ENCODE measurements at regions not wholly inside any gene's neighbourhood (a gene's known extent, or its start where the extent isn't known, plus 50 kb on each side); places are given as distances from the start of the nearest gene placed in this dataset.
"Not testable (repeated sequence)": the region's sequence is repeated elsewhere in the genome, so short reads cannot be mapped to it uniquely, and the experiment has no call there.

- DNase-seq: no peak
Measured at GRCh38 chr5:28710360-28710759, 1672.0 kb upstream of the CDH9 start.

DNA sequence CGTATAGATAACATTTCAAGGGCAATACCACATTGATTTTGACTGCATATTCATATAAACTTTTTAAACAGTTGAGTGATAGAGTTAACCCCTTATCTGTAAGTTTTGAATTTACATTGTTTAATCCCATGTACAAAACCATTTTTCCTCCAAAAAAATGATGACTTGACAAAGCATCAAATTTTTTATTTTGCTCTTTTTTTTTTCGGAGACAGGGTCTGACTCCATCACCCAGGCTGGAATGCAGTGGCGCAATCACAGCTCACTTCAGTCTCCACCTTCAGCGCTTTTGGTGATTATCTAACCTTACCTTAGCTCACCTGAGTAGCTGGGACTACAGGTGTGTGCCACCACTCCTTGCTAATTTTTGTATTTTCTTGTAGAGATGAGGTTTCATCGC lies 1670.1 kb upstream of the CDH9 start:
- DNase-seq: no peak

DNA sequence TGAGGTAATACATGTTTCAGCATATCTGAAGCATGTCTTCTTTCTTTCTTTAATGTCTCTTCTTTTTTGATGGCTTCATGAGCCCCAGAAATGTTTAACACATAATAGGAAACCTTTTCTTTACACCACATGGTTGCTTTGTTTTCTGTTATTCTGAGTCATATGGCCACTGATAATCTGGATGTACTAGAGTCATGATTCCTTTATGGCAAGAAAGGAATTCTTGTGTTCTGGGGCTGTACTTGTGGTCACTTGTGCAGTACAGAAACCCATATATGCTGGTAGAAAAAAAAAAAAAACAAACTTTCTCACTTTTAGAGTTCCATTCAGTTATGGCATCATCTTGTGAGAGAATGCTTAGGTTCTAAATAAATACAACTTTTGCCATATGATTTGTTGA lies 1669.3 kb upstream of the CDH9 start:
- DNase-seq: no peak

DNA sequence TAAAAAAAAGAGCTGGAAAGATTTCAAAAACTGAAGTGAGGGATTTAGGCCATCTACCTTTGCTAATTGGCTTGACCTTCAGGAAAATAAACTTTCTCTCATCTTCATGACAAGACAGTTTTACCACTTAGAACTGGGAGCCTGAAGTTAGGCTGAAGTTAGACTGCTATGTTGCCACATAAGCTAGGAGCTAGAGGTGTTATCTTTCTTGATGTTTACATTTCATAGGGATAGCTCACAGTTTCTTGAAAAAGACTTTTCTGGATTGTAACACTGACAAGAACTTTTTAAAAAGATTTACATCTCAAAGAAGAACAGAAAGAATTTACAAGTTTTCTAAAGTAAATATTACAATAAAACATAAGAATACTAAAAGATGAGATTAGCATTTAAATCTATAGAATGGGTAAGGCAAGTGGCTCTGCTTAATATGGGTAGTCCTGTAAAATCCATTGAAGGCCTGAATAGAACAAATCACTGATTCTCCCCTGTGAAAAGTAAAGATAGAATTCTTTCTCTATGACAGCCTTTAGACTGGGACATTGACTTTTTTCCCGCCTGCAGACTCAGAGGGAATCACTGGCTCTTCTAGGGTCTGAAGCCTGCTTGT lies 1665.4 kb upstream of the CDH9 start:
- DNase-seq: no peak

GRCh38 chr5:28691526-28691925 lies 1653.1 kb upstream of the CDH9 start:
- DNase-seq: no peak

- DNase-seq: no peak
Measured at GRCh38 chr5:28685794-28686193, 1647.4 kb upstream of the CDH9 start.

- DNase-seq: no peak
Measured at GRCh38 chr5:28678899-28679298, 1640.5 kb upstream of the CDH9 start.

GRCh38 chr5:28666110-28666509 lies 1627.7 kb upstream of the CDH9 start:
- DNase-seq: no peak

GRCh38 chr5:28648108-28648507 lies 1609.7 kb upstream of the CDH9 start:
- no peak for DNase-seq

DNA sequence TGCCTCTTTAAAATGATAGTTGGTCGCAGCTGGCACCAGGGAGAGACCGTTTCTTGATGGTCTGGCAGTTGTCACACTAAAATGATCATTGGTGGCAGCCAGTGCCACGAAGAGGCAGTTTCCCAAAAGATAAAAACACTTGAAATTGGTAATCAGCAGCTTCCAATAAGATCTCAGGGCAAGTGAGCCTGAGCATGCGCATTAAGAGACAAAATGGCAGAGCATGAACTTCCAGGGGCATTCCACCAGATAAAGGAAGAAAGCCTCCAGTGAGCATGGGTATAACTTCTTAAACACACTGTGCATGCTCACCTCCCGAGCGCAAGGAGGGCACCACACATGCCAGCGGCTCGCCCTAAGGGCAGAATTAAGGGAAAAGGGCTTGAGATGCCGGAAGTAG lies 1594.2 kb upstream of the CDH9 start:
- DNase-seq: no peak

- no peak for DNase-seq
Measured at GRCh38 chr5:28603869-28604268, 1565.5 kb upstream of the CDH9 start.

DNA sequence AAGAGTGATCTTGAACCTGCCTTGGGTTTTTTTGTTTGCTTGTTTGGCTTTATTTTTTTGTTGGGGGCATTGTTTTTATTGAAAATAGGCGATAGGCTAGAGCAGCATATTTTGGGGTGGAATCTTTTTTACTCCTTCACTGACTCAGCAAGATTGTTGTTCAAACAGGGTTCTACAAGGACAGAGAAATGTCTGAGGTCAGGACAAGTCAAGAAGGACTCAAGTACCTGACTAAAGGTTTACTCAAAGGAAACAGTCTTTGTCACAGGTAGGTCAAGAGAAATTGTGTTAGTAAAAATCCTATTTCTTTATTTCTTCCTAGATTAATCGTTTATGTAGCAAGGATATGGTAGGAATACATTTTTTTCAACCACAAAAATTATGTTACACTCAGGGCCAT lies 1564.0 kb upstream of the CDH9 start:
- no peak for DNase-seq

GRCh38 chr5:28596707-28597106 lies 1558.3 kb upstream of the CDH9 start:
- not testable (repeated sequence) for DNase-seq

DNA sequence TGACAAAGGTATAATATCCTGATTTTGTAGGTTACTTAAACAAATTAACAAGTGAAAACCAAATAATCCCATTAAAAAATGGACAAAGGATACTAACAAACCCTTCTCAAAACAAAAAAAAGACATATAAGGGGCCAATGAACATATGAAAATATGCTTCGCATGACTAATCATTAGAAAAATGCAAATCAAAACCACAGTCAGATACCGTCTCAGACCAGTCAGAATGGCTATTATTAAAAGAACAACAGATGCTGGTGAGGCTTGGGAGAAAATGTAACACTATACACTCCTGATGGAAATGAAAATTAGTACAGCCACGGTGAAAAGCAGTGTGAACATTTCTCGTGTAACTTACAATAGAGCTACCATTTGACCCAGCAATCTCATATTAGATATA lies 1542.2 kb upstream of the CDH9 start:
- no peak for DNase-seq

GRCh38 chr5:28576022-28576421 lies 1537.6 kb upstream of the CDH9 start:
- DNase-seq: no peak

- no peak for DNase-seq
Measured at GRCh38 chr5:28575368-28575767, 1537.0 kb upstream of the CDH9 start.

DNA sequence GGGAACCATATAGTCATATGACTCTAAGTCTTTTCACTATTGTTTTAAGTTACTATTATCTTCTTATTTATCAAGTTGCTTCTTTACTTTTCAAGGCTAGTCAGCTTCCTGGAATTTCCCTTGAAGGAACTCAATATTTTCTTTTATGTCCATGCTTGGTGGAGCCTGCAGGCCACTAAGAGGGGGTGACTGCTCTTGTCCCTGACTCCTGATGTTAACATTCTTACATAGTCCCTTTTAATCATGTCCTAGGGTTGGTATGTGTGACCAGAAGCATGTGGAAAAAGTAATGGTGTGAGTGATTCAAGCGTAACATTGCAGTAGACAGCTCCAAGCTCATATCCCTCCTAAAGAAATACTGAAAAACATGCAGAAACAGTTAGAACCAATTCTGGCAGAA lies 1536.2 kb upstream of the CDH9 start:
- DNase-seq: no peak

DNA sequence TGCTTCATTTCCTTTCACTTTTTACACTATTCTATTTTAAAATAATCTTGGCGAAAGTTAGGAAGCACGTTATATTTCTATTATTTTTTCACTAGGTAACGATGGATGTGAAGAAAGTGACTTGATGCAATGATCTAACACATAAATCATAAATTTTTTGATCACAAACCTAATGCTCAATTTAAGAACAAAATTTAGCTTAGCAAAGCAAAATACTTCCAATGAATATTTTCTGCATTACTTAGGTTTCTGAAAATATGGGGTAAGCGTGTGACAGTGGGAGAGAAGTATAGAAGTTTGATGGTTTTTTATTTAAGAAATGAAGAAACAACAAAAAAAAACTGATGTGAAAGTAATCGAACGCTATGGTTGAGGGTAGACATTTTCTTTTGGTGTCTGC lies 1528.7 kb upstream of the CDH9 start:
- no peak for DNase-seq

DNA sequence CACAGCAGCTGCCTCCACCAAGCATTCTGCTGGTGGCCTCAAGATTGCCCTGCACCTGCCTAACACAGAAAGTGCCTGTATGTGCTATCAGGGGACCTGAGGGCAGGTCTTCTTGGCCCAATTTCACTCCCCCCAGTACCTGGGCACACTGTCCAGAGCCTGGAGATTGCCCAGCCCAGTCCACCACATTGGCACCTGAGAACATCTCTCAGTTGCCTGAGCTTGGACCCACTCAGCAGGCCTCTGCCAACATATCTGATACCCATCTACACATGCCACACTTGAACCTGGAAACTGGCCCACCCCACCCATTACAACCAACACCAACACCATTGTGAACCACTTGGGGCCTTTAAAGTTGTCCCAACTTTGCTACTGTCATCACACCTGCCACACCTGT lies 1523.1 kb upstream of the CDH9 start:
- DNase-seq: no peak

DNA sequence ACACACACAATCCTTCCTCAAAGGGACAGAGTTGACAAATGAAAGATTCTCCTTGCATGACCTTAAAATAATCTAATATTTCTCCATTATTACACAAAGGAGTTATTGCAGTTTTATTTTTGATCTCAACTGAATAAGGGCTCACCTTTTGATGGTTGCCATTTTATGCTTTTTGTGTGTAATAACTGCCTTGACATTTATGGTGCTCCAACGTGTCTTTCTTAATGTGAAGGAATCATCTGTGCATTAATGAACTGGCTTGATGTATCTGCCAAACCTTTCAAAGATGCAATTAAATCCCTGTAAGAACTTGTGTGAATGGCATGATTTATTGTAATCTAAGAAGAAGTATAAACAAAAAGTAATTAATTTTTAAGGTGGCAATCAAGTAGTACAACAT lies 1519.8 kb upstream of the CDH9 start:
- DNase-seq: no peak

DNA sequence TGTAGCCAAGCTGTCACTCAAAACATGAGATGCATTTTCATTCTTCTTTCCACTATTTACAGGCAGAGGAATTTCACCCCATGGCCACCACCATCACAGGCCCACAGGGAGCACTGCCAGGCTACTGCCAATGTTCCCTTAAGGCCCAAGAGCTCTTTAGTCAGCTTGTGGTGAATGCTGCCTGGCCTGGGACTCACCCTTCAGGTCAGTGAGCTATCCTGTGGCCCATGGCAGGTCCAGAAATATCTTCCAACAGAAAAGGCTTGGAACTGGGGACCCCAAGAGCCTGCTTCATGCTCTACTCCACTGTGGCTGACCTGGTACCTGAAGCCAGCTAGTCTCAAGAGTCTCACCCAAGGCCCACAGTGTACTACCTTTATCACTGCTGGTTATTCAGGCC lies 1518.7 kb upstream of the CDH9 start:
- no peak for DNase-seq

GRCh38 chr5:28549588-28549987 lies 1511.2 kb upstream of the CDH9 start:
- no peak for DNase-seq

DNA sequence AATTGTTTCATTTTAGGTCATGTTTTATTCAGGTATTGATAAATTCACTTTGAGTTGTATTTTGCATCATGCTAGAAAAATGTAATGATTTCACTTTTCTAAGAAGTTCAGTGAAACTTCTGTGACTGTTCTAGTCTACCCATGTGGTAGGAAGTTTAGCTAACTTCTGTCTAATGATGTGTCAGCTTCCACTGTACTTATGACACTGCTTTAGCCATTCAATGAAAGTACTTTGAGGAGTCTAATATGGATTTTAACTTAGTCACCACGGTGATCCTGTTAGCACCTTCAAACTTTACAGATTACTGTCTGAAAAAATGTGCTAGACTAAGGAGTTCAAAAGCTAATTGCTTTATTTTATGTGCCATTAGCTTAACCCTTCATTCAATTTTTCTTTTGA lies 1510.5 kb upstream of the CDH9 start:
- DNase-seq: no peak

DNA sequence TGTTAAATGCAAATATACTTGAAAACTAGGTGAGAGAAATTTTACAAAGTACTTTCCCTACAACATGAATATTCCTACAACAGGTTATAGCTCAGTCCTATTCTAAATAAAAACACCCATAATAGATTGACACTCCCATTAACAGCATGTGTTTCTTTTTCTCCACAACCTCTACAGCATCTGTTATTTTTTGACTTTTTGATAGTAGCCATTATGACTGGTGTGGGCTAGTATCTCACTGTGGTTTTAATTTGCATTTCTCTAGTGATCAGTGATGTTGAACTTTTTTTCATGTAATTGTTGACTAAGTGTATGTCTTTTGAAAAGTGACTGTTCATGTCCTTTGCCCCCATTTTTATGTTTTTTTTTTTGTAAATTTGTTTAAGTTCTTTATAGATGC lies 1506.1 kb upstream of the CDH9 start:
- no peak for DNase-seq

DNA sequence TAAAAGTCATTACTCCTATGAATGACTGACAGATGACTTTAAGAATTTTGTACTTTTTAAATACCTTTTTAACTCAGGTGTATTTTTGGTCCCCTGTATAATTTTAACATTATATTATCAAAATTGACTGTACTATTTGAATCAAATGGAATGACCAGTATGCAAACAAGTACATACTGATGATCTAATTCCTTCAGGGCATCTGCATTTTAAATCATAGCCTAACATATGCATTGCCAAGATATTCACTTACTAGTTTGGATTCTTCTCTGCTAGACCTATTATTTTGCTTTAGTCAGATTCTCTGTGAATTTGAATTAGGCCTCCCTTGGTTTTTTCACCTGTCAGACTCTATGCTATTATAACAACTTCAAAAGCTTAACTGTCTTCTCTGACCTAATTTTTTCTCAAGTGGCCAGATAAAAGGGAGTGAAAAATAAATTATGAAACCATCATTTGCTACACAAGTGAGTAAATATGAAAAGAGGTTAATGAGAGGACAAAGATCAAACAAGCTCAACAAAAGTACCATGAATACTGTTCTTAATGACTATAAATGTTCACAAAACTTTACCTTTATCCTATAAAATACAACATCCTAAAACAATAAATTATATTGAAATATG lies 1505.2 kb upstream of the CDH9 start:
- no peak for DNase-seq
